ENCODE measurements at regions not wholly inside any gene's neighbourhood (a gene's known extent, or its start where the extent isn't known, plus 50 kb on each side); places are given as distances from the start of the nearest gene placed in this dataset.

DNA sequence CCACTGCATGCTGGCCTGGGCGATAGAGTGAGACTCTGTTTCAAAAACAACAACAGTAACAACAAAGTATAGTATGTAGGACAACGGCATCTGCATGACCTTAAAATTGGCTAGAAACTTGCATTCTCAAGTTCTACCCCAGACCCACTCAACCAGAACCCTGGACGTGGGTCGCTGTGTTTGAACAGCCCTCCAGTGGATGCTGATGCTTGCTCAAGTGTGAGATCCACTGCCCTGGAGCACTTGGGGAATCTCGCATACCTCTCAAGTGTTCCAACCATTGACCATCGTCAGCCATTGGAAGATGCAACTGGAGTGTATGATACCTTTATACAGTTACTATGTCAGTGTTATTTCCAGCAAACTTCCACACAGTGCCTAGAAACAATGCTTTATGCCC, 435.9 kb downstream of the DCDC2C start:
- TF ChIP-seq YY1 (IDR thresholded peaks at IDR 0.05; ENCODE audit: extremely low read depth, insufficient replicate concordance, low read depth, low read length) (no peak), ZBTB33 (IDR thresholded peaks at IDR 0.05; ENCODE audit: extremely low read depth, insufficient replicate concordance, low read length) (no peak), POLR2A (IDR thresholded peaks at IDR 0.05; ENCODE audit: borderline replicate concordance, extremely low read depth, insufficient read depth, insufficient read length) (no peak), EZH2phosphoT487 (IDR thresholded peaks at IDR 0.05; ENCODE audit: borderline replicate concordance) (no peak)
- TF ChIP-seq, protein P1, sequence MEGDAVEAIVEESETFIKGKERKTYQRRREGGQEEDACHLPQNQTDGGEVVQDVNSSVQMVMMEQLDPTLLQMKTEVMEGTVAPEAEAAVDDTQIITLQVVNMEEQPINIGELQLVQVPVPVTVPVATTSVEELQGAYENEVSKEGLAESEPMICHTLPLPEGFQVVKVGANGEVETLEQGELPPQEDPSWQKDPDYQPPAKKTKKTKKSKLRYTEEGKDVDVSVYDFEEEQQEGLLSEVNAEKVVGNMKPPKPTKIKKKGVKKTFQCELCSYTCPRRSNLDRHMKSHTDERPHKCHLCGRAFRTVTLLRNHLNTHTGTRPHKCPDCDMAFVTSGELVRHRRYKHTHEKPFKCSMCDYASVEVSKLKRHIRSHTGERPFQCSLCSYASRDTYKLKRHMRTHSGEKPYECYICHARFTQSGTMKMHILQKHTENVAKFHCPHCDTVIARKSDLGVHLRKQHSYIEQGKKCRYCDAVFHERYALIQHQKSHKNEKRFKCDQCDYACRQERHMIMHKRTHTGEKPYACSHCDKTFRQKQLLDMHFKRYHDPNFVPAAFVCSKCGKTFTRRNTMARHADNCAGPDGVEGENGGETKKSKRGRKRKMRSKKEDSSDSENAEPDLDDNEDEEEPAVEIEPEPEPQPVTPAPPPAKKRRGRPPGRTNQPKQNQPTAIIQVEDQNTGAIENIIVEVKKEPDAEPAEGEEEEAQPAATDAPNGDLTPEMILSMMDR (IDR thresholded peaks at IDR 0.05 in 2 of 3, conservative IDR thresholded peaks at IDR 0.05 in 1 of 3; ENCODE audit: borderline replicate concordance in 1 of 3, insufficient read depth in 1 of 3, low read depth in 2 of 3, low read length in 2 of 3), result no peak
